H9 (cell line): ENCODE measurements at regions not wholly inside any gene's neighbourhood (a gene's known extent, or its start where the extent isn't known, plus 50 kb on each side); places are given as distances from the start of the nearest gene placed in this dataset.

Experiments used
- DNase-seq: peaks from one replicate; pipeline ENCODE4 v3.0.0-alpha.2; 2017
- H2AFZ ChIP-seq: one replicate; pipeline ENCODE4 v1.6.1; 2013; ENCODE audit warnings: mild to moderate bottlenecking, low read length, control low read depth, moderate library complexity
- H2AK5ac ChIP-seq: 2 replicates; pipeline ENCODE4 v1.6.1; 2013; ENCODE audit warnings: low read length, control low read depth, mixed read lengths; ENCODE audit not compliant: insufficient read length
- H2BK120ac ChIP-seq: one replicate; pipeline ENCODE4 v1.6.1; 2013; ENCODE audit warnings: low read depth, mild to moderate bottlenecking, low read length, control low read depth, inconsistent platforms; ENCODE audit not compliant: poor library complexity, severe bottlenecking
- H2BK12ac ChIP-seq: 2 replicates; pipeline ENCODE4 v1.6.1; 2013; ENCODE audit warnings: low read length, control low read depth, mixed read lengths, low read depth; ENCODE audit not compliant: insufficient read length
- H2BK15ac ChIP-seq: 2 replicates; pipeline ENCODE4 v1.6.1; 2013; ENCODE audit warnings: low read depth, low read length, control low read depth
- H2BK20ac ChIP-seq: one replicate; pipeline ENCODE4 v1.6.1; 2013; ENCODE audit warnings: low read depth, mild to moderate bottlenecking, low read length, control low read depth, inconsistent platforms; ENCODE audit not compliant: poor library complexity, severe bottlenecking
- H2BK5ac ChIP-seq: 2 replicates; pipeline ENCODE4 v1.6.1; 2013; ENCODE audit warnings: low read length, control low read depth, mixed read lengths; ENCODE audit not compliant: insufficient read length
- H3K14ac ChIP-seq: 2 replicates; pipeline ENCODE4 v1.6.1; 2013; ENCODE audit warnings: low read length, control low read depth; ENCODE audit not compliant: insufficient read depth
- H3K18ac ChIP-seq: 2 replicates; pipeline ENCODE4 v1.6.1; 2013; ENCODE audit warnings: low read depth, mild to moderate bottlenecking, mixed read lengths, low read length, control low read depth; ENCODE audit not compliant: insufficient read length
- H3K23ac ChIP-seq: 2 replicates; pipeline ENCODE4 v1.6.1; 2013; ENCODE audit warnings: low read length, control low read depth, mixed read lengths, low read depth; ENCODE audit not compliant: insufficient read length
- H3K23me2 ChIP-seq: 2 replicates; pipeline ENCODE4 v1.6.1; 2013; ENCODE audit warnings: low read depth, mild to moderate bottlenecking, mixed read lengths, low read length, control low read depth; ENCODE audit not compliant: insufficient read length, poor library complexity, severe bottlenecking
- H3K27ac ChIP-seq: 2 replicates; pipeline ENCODE4 v1.5.1; 2013; ENCODE audit warnings: low read length, control low read depth, mixed read lengths, low read depth; ENCODE audit not compliant: insufficient read length
- H3K27me3 ChIP-seq: 2 replicates; pipeline ENCODE4 v1.6.1; 2013; ENCODE audit warnings: low read length, control low read depth, inconsistent platforms; ENCODE audit not compliant: insufficient read depth
- H3K4ac ChIP-seq: 2 replicates; pipeline ENCODE4 v1.6.1; 2013; ENCODE audit warnings: low read depth, mild to moderate bottlenecking, control low read depth, inconsistent platforms, low read length, moderate library complexity
- H3K4me1 ChIP-seq: 2 replicates; pipeline ENCODE4 v1.6.1; 2013; ENCODE audit warnings: low read length, control low read depth, inconsistent platforms; ENCODE audit not compliant: insufficient read depth
- H3K4me2 ChIP-seq: 2 replicates; pipeline ENCODE4 v1.6.1; 2013; ENCODE audit warnings: low read length, control low read depth, mixed read lengths; ENCODE audit not compliant: insufficient read length, insufficient read depth
- H3K56ac ChIP-seq: 2 replicates; pipeline ENCODE4 v1.6.1; 2013; ENCODE audit warnings: low read depth, mild to moderate bottlenecking, mixed read lengths, low read length, control low read depth; ENCODE audit not compliant: insufficient read length
- H3K79me1 ChIP-seq: 2 replicates; pipeline ENCODE4 v1.6.1; 2013; ENCODE audit warnings: low read depth, mild to moderate bottlenecking, moderate library complexity, low read length, control low read depth, inconsistent platforms; ENCODE audit not compliant: insufficient read depth, poor library complexity, severe bottlenecking
- H3K79me2 ChIP-seq: 2 replicates; pipeline ENCODE4 v1.6.1; 2013; ENCODE audit warnings: low read length, control low read depth, inconsistent platforms; ENCODE audit not compliant: insufficient read depth
- H3K9ac ChIP-seq: 2 replicates; pipeline ENCODE4 v1.6.1; 2013; ENCODE audit warnings: low read length, control low read depth, mixed read lengths; ENCODE audit not compliant: insufficient read length; ENCODE audit errors: extremely low read depth
- H3K9me3 ChIP-seq: one replicate; pipeline ENCODE4 v1.6.1; 2013; ENCODE audit warnings: low read depth, low read length, inconsistent platforms; ENCODE audit not compliant: control insufficient read depth
- H3T11ph ChIP-seq: one replicate; pipeline ENCODE4 v1.6.1; 2013; ENCODE audit warnings: mild to moderate bottlenecking, low read length, control low read depth, inconsistent platforms
- H4K20me1 ChIP-seq: one replicate; pipeline ENCODE4 v1.6.1; 2013; ENCODE audit not compliant: control insufficient read depth, insufficient read length, insufficient read depth
- H4K5ac ChIP-seq: 2 replicates; pipeline ENCODE4 v1.6.1; 2013; ENCODE audit warnings: low read depth, mild to moderate bottlenecking, mixed read lengths, low read length, control low read depth; ENCODE audit not compliant: insufficient read length
- H4K8ac ChIP-seq: replicated peaks from 2 replicates; pipeline ENCODE4 v1.6.1; 2013; ENCODE audit warnings: low read length, control low read depth, mixed read lengths, low read depth; ENCODE audit not compliant: insufficient read length
- H4K91ac ChIP-seq: 2 replicates; pipeline ENCODE4 v1.6.1; 2013; ENCODE audit warnings: low read depth, mild to moderate bottlenecking, moderate library complexity, mixed read lengths, low read length, control low read depth; ENCODE audit not compliant: insufficient read length
- H3K27ac Mint-ChIP-seq, 3 experiments: 2 replicates in 2 of 3; 3 replicates in 1 of 3; pipeline ENCODE4 v1.8.0; 2020 to 2021; ENCODE audit warnings: mixed read lengths in 3 of 3, mild to moderate bottlenecking in 1 of 3, moderate library complexity in 1 of 3
- H3K27me3 Mint-ChIP-seq: 2 replicates; pipeline ENCODE4 v1.8.0; 2021; ENCODE audit warnings: low read depth, mild to moderate bottlenecking, moderate library complexity, mixed read lengths
- H3K36me3 Mint-ChIP-seq, 3 experiments: 2 replicates in 2 of 3; 3 replicates in 1 of 3; pipeline ENCODE4 v1.8.0; 2020 to 2021; ENCODE audit warnings: low read depth in 3 of 3, mixed read lengths in 3 of 3; ENCODE audit not compliant: insufficient read depth in 1 of 3
- H3K4me1 Mint-ChIP-seq, 2 experiments: 2 replicates each; pipeline ENCODE4 v1.8.0; 2020; ENCODE audit warnings: mixed read lengths in 2 of 2
- H3K4me3 Mint-ChIP-seq, 2 experiments: 2 replicates in 1 of 2; 3 replicates in 1 of 2; pipeline ENCODE4 v1.8.0; 2020 to 2021; ENCODE audit warnings: mild to moderate bottlenecking in 2 of 2, mixed read lengths in 2 of 2, moderate library complexity in 1 of 2
- H3K9me3 Mint-ChIP-seq, 2 experiments: 2 replicates in 1 of 2; 3 replicates in 1 of 2; pipeline ENCODE4 v1.8.0; 2020; ENCODE audit warnings: mild to moderate bottlenecking in 2 of 2, mixed read lengths in 2 of 2, moderate library complexity in 1 of 2
- CTCF ChIP-seq: fragments of 200-600 bp; sonication (generic); conservative IDR thresholded peaks from 3 replicates; pipeline ENCODE4 v1.8.0; 2021; ENCODE audit warnings: antibody characterized with exemption, mild to moderate bottlenecking
- WGBS: extraction: QIAGEN DNeasy Blood & Tissue Kit; methylation state at CpG from one replicate; pipeline ENCODE4 v1.1.7; 2013; ENCODE audit warnings: missing lambda C conversion rate, low lambda C conversion rate, mixed read lengths; ENCODE audit not compliant: insufficient read length; ENCODE audit errors: extremely low coverage; 5-methylcytosine and 5-hydroxymethylcytosine counted together

- no peak overlapping the region for H4K8ac ChIP-seq
- Mint-ChIP-seq H3K4me1 (no peaks in the 10 kb centered on the region), H3K36me3 (no peaks in the 10 kb centered on the region), H3K4me3 (no peak overlapping the region), H3K27ac (no peak overlapping the region), H3K27me3 (no peaks in the 10 kb centered on the region; the same call in 1 of the 2 replicates), H3K9me3 (no peaks in the 10 kb centered on the region; a peak in 1 of 5 replicates)
- no peak overlapping the region for H3T11ph ChIP-seq
- no peaks in the 10 kb centered on the region for H4K20me1 ChIP-seq
- no peak overlapping the region for H3K56ac ChIP-seq
- H3K9me3 ChIP-seq, result no peaks in the 10 kb centered on the region
- no peaks in the 10 kb centered on the region for H3K79me1 ChIP-seq
- H2BK12ac ChIP-seq, result no peak overlapping the region
- no peak overlapping the region for H2BK120ac ChIP-seq
- no peak overlapping the region for H3K27ac ChIP-seq
- no peak for DNase-seq
- no peaks in the 10 kb centered on the region for H3K4me1 ChIP-seq
- no peaks in the 10 kb centered on the region for H3K27me3 ChIP-seq
- no peak overlapping the region for H3K4ac ChIP-seq
- no peak overlapping the region for H2AK5ac ChIP-seq
- H4K91ac ChIP-seq, result no peak overlapping the region
- H3K14ac ChIP-seq, result no peak overlapping the region
- H3K23me2 ChIP-seq, result peaks cover 2% of the 10 kb centered on the region
- no peak overlapping the region for H3K23ac ChIP-seq
- no peak overlapping the region for H2BK5ac ChIP-seq
- no peak overlapping the region for H2AFZ ChIP-seq
- H4K5ac ChIP-seq, result no peak overlapping the region
- no peak overlapping the region for H2BK15ac ChIP-seq
- no peak overlapping the region for H2BK20ac ChIP-seq
- no peak for TF ChIP-seq CTCF
- H3K79me2 ChIP-seq, result no peaks in the 10 kb centered on the region
- no CpG with 5 or more reads among the region's 4 CpGs for WGBS
- H3K4me2 ChIP-seq, result no peak overlapping the region
- no peak overlapping the region for H3K18ac ChIP-seq
- no peak overlapping the region for H3K9ac ChIP-seq
Measured at GRCh38 chr10:28354511-28354910, 51.6 kb upstream of the MPP7 start.
